ENCODE measurements at regions not wholly inside any gene's neighbourhood (a gene's known extent, or its start where the extent isn't known, plus 50 kb on each side); places are given as distances from the start of the nearest gene placed in this dataset.

DNA sequence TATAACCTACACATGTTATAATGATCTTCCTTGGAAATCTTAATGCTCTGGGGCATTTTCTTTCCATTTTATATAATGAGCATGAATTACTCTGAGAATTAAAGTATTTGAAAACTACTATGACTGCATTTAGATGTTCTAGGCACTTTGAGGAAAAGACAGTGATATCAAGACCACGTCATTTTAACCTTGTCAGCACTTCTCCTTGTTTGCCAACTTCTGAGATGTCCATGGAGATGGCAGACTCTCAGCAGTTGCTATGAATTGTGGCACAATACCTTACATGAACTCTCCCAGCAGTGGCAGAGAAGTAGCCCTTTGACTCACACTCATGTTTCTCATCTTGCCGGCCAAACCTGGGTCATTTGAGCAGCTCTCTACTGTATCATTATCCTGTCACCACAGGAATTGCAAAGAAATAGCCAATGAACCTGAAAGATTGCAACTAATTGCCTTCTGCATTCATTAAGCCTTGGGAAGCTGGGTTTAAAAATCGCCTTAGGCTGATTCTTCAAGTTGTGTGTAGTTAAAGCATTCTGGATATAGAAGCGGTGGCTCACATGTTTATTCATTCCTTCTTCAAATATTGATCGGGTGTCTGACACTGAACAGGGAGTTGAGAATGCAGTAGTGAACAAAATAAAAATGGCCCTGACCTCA is 272.2 kb upstream of the CFAP20DC start:
- H3K4me3 ChIP-seq (ENCODE audit: low read depth, low read length), result no peak overlapping the region
- DNase-seq (ENCODE audit: low read depth), result no peak
- TF ChIP-seq, protein P1, sequence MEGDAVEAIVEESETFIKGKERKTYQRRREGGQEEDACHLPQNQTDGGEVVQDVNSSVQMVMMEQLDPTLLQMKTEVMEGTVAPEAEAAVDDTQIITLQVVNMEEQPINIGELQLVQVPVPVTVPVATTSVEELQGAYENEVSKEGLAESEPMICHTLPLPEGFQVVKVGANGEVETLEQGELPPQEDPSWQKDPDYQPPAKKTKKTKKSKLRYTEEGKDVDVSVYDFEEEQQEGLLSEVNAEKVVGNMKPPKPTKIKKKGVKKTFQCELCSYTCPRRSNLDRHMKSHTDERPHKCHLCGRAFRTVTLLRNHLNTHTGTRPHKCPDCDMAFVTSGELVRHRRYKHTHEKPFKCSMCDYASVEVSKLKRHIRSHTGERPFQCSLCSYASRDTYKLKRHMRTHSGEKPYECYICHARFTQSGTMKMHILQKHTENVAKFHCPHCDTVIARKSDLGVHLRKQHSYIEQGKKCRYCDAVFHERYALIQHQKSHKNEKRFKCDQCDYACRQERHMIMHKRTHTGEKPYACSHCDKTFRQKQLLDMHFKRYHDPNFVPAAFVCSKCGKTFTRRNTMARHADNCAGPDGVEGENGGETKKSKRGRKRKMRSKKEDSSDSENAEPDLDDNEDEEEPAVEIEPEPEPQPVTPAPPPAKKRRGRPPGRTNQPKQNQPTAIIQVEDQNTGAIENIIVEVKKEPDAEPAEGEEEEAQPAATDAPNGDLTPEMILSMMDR (IDR thresholded peaks at IDR 0.05; ENCODE audit: insufficient read depth, low read depth, low read length, missing control alignments), result no peak

DNA sequence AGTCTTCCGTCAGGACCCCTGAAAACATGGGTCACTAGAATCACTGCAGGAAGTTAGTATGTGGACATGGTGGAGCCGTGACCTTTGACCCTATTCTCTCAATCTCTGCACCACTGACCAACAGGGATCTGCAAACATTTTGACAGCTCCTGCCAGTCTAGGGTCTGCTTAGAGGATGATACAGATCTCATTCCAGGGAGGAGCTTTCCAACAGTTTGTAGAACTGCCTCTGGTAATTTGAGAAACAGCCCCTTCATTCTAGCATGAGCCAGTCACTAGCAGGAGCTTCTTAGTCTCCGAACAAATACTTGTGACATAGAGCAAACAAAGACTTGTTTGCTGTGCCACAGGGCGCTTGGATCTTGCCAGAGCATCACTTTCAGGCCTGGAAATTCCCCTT is 270.3 kb upstream of the CFAP20DC start:
- TF ChIP-seq, protein P1 (IDR thresholded peaks at IDR 0.05; ENCODE audit: insufficient read depth, low read depth, low read length, missing control alignments), result no peak
- DNase-seq (ENCODE audit: low read depth), result no peak

DNA sequence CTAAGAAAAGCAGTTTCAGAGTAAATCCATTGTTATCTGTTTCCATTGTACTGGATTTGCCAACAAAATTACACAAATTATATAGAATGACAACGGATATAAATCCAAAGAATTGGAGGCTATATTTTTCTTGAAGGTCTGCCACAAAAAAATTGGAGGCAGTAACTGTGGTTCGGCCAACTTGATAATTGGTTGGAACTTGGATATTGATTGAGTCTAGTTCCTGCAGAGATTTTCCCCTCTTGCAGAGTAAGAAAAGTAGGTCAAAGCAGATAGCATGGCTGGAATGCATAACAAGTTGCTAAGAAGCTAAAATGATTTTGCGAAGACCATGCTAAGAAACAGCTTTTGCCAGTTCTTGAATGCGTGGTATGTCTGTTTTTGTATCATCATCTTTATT is 269.6 kb upstream of the CFAP20DC start:
- TF ChIP-seq, protein P1 (IDR thresholded peaks at IDR 0.05; ENCODE audit: insufficient read depth, low read depth, low read length, missing control alignments), result no peak
- DNase-seq (ENCODE audit: low read depth), result no peak

More for the DNA sequence above, 270.3 kb upstream of the CFAP20DC start:
- no peak overlapping the region for H3K4me3 ChIP-seq (ENCODE audit: low read depth, low read length)

DNA sequence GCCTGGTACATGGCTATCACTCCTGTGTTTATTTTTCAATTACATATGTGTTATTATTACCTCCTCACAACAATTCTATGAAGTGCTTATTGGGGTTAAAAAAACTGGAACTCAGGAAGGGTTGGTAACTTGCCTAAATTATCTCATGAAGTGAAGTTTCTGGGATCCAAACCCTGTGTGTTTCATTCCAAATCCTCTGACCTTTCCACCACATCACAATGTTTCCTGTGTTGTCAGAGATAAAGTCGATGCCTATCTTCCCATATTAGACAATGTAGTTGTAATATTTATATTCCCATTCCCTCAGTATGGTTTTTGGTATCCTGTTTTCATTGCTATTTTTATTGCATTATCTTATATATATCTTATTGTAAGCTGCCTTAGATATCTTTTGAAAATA is 269.1 kb upstream of the CFAP20DC start:
- TF ChIP-seq, protein P1 (IDR thresholded peaks at IDR 0.05; ENCODE audit: insufficient read depth, low read depth, low read length, missing control alignments), result no peak
- no peak overlapping the region for H3K4me3 ChIP-seq (ENCODE audit: low read depth, low read length)
- DNase-seq (ENCODE audit: low read depth), result no peak

More for the DNA sequence above, 269.6 kb upstream of the CFAP20DC start:
- no peak overlapping the region for H3K4me3 ChIP-seq (ENCODE audit: low read depth, low read length)

DNA sequence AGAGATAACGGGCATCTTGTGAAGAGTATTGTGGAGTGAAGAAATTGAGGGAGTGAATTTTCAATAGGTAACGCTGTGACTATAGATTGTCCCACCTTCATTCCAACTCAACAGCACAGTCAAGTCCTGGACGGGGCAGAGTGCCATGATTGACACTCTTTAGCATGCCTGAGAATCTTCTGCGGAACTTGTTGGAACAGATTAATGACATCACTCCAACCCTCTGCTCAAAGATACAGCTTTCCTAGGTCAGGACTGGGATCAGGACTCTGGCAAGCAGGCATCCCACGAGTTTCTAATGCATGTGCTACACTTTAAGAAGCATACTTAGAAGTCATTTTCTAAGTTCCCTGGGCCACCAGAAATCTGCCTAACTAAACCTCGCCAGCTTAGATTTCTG is 267.6 kb upstream of the CFAP20DC start:
- TF ChIP-seq, protein P1 (IDR thresholded peaks at IDR 0.05; ENCODE audit: insufficient read depth, low read depth, low read length, missing control alignments), result no peak
- DNase-seq (ENCODE audit: low read depth), result no peak
- H3K4me3 ChIP-seq (ENCODE audit: low read depth, low read length), result no peak overlapping the region

DNA sequence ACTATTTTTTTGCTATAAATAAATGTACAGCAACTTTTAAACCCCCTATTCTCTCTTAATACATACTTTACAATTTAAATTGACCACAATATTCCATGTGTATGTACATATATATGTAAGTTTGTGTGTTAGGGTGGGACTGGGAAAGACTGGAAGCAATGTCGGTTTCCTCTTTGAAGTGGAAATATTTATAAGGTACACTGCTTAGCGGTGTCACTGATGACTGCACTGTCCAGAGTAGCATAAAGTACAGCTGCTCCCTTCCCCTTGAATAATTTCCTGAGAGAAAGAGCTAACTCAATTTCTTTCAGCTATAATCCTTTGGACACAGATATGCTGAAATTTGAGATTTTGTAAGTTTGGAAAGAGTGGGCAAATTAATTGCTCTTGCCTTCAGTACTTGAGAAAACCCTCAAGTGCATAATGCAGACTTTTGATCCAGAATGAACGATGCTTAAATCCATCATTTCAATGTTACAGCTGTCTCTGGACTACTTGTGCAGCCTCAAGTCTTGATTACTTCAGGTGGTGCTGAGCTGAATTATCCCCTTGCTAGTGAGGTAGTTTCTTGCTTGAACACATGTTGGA is 267.0 kb upstream of the CFAP20DC start:
- TF ChIP-seq, protein P1 (IDR thresholded peaks at IDR 0.05; ENCODE audit: insufficient read depth, low read depth, low read length, missing control alignments), result no peak
- DNase-seq (ENCODE audit: low read depth), result no peak
- no peak overlapping the region for H3K4me3 ChIP-seq (ENCODE audit: low read depth, low read length)

DNA sequence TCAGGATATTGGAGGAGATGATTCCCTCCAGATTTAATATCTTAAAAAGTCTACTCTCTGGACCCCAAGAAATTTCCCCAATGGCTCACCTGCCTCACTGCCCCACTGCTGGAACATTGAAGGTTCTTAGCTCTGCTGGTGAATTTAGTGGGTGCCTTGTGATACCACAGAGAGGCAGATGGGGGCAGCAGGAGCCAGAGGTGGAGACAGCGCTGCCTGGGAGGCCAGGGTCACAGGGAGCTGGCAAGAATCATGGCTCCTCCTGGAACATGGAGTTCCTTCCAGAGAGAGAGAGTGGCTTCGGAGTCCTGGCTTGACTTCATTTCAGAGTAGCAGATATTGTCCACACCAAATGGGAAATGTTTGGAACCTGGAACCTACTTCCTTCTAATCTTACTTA is 263.5 kb upstream of the CFAP20DC start:
- TF ChIP-seq, protein P1 (IDR thresholded peaks at IDR 0.05; ENCODE audit: insufficient read depth, low read depth, low read length, missing control alignments), result peak; percentile 78
- DNase-seq (ENCODE audit: low read depth), result peak; percentile 74

More for the DNA sequence above, 263.5 kb upstream of the CFAP20DC start:
- no peak overlapping the region for H3K4me3 ChIP-seq (ENCODE audit: low read depth, low read length)

Measured in GM12865 (cell line).